ENCODE measurements at regions not wholly inside any gene's neighbourhood (a gene's known extent, or its start where the extent isn't known, plus 50 kb on each side); places are given as distances from the start of the nearest gene placed in this dataset.

DNA sequence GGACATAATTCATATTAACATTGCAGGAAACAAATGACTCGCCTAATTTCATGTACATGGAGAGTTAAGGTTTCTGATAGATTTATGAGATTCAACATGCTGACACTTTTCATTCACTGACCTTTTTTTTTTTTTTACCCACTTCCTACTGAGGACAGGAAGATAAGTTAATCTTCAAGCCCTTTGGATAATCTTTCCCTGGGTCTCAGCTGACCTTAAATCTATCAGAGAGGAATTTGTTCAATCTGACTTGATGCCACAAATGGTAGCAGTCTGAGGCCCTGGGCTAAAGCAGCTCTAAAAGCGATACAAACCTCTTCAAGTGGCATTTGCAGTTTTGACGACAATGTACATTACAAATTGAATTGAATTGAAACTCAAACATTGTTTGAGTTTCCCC is 493.3 kb upstream of the SORCS1 start:
- TF ChIP-seq, protein P1, sequence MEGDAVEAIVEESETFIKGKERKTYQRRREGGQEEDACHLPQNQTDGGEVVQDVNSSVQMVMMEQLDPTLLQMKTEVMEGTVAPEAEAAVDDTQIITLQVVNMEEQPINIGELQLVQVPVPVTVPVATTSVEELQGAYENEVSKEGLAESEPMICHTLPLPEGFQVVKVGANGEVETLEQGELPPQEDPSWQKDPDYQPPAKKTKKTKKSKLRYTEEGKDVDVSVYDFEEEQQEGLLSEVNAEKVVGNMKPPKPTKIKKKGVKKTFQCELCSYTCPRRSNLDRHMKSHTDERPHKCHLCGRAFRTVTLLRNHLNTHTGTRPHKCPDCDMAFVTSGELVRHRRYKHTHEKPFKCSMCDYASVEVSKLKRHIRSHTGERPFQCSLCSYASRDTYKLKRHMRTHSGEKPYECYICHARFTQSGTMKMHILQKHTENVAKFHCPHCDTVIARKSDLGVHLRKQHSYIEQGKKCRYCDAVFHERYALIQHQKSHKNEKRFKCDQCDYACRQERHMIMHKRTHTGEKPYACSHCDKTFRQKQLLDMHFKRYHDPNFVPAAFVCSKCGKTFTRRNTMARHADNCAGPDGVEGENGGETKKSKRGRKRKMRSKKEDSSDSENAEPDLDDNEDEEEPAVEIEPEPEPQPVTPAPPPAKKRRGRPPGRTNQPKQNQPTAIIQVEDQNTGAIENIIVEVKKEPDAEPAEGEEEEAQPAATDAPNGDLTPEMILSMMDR (IDR thresholded peaks at IDR 0.05; ENCODE audit: poor library complexity) = no peak
- no peak for TF ChIP-seq EZH2 (IDR thresholded peaks at IDR 0.05; ENCODE audit: borderline replicate concordance)
